Keratinocyte (primary cell): ENCODE measurements at regions not wholly inside any gene's neighbourhood (a gene's known extent, or its start where the extent isn't known, plus 50 kb on each side); places are given as distances from the start of the nearest gene placed in this dataset.

Experiments
- DNase-seq: peaks from one replicate; pipeline ENCODE4 v3.0.0-alpha.2; 2011; ENCODE audit warnings: low read depth, missing footprints, low spot score
- FAIRE-seq: peaks from 2 replicates; lab custom pipeline; 2011; peaks lifted over from hg19 to GRCh38; lab: Jason Lieb, UNC
- H2AFZ ChIP-seq: 2 replicates; pipeline ENCODE4 v1.6.0; 2012; ENCODE audit warnings: low read length, control low read depth, inconsistent platforms; ENCODE audit not compliant: control insufficient read depth
- H3K27ac ChIP-seq: 2 replicates; pipeline ENCODE4 v1.5.1; 2011; ENCODE audit warnings: low read length; ENCODE audit not compliant: control insufficient read depth, insufficient read depth
- H3K27me3 ChIP-seq: 3 replicates; pipeline ENCODE4 v1.6.0; 2011; ENCODE audit warnings: low read length; ENCODE audit not compliant: control insufficient read depth, insufficient read depth; ENCODE audit errors: extremely low read depth
- H3K36me3 ChIP-seq, 2 experiments: 2 replicates in 1 of 2; 3 replicates in 1 of 2; pipeline ENCODE4 v1.5.1; 2011; ENCODE audit warnings: low read length in 2 of 2, mild to moderate bottlenecking in 1 of 2; ENCODE audit not compliant: control insufficient read depth in 2 of 2, insufficient read depth in 2 of 2; ENCODE audit errors: extremely low read depth in 1 of 2
- H3K4me1 ChIP-seq: 3 replicates; pipeline ENCODE4 v1.5.1; 2011; ENCODE audit warnings: low read length; ENCODE audit not compliant: control insufficient read depth, insufficient read depth; ENCODE audit errors: extremely low read depth
- H3K4me2 ChIP-seq: 3 replicates; pipeline ENCODE4 v1.6.0; 2011; ENCODE audit warnings: low read depth, low read length; ENCODE audit not compliant: control insufficient read depth, insufficient read depth; ENCODE audit errors: extremely low read depth
- H3K4me3 ChIP-seq, 3 experiments: fragments of 200-600 bp in 1 of 3; sonication (generic) in 1 of 3; 2 replicates in 2 of 3; 3 replicates in 1 of 3; pipeline ENCODE4 v1.5.1; 2011 to 2016; ENCODE audit warnings: low read length in 3 of 3, mild to moderate bottlenecking in 3 of 3, control low read depth in 2 of 3, inconsistent platforms in 1 of 3, low read depth in 1 of 3, mixed read lengths in 1 of 3, mixed run types in 1 of 3, moderate library complexity in 1 of 3; ENCODE audit not compliant: control insufficient read depth in 2 of 3, insufficient read depth in 2 of 3; ENCODE audit errors: extremely low read depth in 1 of 3
- H3K79me2 ChIP-seq: 2 replicates; pipeline ENCODE4 v1.6.0; 2012; ENCODE audit warnings: low read length; ENCODE audit not compliant: control insufficient read depth, insufficient read depth
- H3K9ac ChIP-seq: 3 replicates; pipeline ENCODE4 v1.6.0; 2011; ENCODE audit warnings: low read length; ENCODE audit not compliant: control insufficient read depth, insufficient read depth; ENCODE audit errors: extremely low read depth
- H3K9me1 ChIP-seq: 3 replicates; pipeline ENCODE4 v1.6.0; 2011; ENCODE audit warnings: low read length; ENCODE audit not compliant: control insufficient read depth, insufficient read depth; ENCODE audit errors: extremely low read depth
- H3K9me3 ChIP-seq: 2 replicates; pipeline ENCODE4 v1.5.1; 2012; ENCODE audit warnings: low read depth, low read length; ENCODE audit not compliant: control insufficient read depth
- H4K20me1 ChIP-seq: 3 replicates; pipeline ENCODE4 v1.6.0; 2011; ENCODE audit warnings: low read length; ENCODE audit not compliant: control insufficient read depth, insufficient read depth; ENCODE audit errors: extremely low read depth
- EZH2 ChIP-seq: IDR thresholded peaks from one replicate; pipeline ENCODE4 v1.6.1; 2012; ENCODE audit warnings: inconsistent platforms, mild to moderate bottlenecking, low read length, moderate library complexity
- dilution Hi-C: fragments of 300-500 bp; cut with MboI; formaldehyde crosslinking; loops from one replicate; pipeline ENCODE4 v1.7.0; 2020; ENCODE audit warnings: low sequenced_read_pairs; ENCODE audit not compliant: extremely low pct_ligation_motif_present
- TF ChIP-seq, protein P1 (sequence below), 3 experiments: IDR thresholded peaks in 1 of 3; conservative IDR thresholded peaks in 1 of 3; optimal IDR thresholded peaks in 1 of 3; 2 replicates in 2 of 3; 3 replicates in 1 of 3; pipeline versions ENCODE3 to v1.5.1; 2011; ENCODE audit warnings: low read length in 3 of 3, mild to moderate bottlenecking in 3 of 3, moderate library complexity in 2 of 3, control low read depth in 1 of 3, inconsistent platforms in 1 of 3; ENCODE audit not compliant: insufficient read depth in 2 of 3; ENCODE audit errors: extremely low read depth in 1 of 3

DNA sequence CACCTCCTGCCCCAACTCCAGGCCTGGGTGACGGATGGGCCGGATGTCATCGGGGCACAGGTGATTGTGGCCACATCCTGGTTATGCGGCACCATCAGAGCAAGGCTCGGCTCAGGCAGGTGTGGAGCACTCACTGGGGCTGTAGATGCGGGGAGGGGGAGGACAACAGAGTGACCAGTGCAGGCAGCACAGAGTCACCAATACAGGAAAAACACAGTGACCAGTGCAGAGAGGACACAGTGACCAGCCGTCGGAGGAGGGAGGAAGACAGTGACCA is 209.1 kb downstream of the BRD1 start:
- H3K4me2 ChIP-seq = no peak overlapping the region
- no peak overlapping the region for H2AFZ ChIP-seq
- peaks cover 15% of the 10 kb centered on the region for H3K9me3 ChIP-seq
- DNase-seq (no peak), FAIRE-seq (no peak)
- H3K9ac ChIP-seq = no peak overlapping the region
- no peaks in the 10 kb centered on the region for H4K20me1 ChIP-seq
- TF ChIP-seq EZH2 = no peak
- TF ChIP-seq, protein P1, sequence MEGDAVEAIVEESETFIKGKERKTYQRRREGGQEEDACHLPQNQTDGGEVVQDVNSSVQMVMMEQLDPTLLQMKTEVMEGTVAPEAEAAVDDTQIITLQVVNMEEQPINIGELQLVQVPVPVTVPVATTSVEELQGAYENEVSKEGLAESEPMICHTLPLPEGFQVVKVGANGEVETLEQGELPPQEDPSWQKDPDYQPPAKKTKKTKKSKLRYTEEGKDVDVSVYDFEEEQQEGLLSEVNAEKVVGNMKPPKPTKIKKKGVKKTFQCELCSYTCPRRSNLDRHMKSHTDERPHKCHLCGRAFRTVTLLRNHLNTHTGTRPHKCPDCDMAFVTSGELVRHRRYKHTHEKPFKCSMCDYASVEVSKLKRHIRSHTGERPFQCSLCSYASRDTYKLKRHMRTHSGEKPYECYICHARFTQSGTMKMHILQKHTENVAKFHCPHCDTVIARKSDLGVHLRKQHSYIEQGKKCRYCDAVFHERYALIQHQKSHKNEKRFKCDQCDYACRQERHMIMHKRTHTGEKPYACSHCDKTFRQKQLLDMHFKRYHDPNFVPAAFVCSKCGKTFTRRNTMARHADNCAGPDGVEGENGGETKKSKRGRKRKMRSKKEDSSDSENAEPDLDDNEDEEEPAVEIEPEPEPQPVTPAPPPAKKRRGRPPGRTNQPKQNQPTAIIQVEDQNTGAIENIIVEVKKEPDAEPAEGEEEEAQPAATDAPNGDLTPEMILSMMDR (optimal IDR thresholded peaks at IDR 0.05 in 1 of 3, IDR thresholded peaks at IDR 0.05 in 1 of 3, conservative IDR thresholded peaks at IDR 0.05 in 1 of 3; ENCODE audit: extremely low read depth in 1 of 3, insufficient read depth in 2 of 3, low read length in 3 of 3) = no peak
- no peaks in the 10 kb centered on the region for H3K9me1 ChIP-seq
- no peak overlapping the region for H3K27ac ChIP-seq
- H3K4me3 ChIP-seq = no peak overlapping the region
- H3K36me3 ChIP-seq = no peaks in the 10 kb centered on the region
- H3K27me3 ChIP-seq = no peaks in the 10 kb centered on the region
- no peaks in the 10 kb centered on the region for H3K4me1 ChIP-seq
- no peaks in the 10 kb centered on the region for H3K79me2 ChIP-seq
- dilution Hi-C loops = no loop called here

DNA sequence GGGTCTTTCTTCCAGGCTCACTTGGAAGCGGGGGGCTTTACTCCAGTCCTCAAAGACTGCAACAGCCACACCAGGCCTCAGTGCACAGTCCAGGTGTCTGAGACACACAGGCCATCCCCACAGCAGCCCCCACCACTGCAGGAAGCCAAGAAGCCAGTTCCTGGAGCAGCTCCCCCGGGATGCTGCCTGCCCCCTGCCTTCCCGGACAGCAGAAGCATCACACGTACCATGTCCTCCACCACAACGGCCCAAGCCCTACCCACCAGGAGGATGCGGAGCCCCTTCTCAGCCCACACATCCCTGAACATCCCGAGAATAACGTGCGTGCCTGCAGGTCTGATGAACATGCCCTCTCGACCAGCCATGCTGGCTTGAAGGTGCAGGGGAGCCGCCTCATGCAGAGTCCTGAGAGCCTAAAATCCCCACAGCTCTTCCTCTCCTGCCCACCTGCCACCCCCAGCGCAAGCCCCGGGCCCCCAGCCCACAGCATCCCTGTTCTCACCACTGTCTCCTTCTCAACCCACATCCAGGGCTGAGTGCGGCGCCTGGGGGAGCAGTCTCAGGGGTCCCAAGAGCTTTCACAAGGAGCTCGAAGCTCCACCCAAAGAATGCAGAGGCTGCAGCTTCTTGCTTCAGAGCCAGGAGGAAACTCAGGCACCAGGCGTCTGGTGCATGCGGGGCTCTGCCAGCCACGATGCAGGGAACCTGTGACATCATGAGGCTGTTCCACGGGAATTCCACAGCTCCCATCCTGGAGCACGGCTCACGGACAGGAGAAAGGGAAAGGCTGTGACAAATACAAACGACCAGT is 209.6 kb downstream of the BRD1 start:
- Histone ChIP-seq H3K27me3 (no peaks in the 10 kb centered on the region), H3K9ac (no peak overlapping the region), H3K9me3 (peaks cover 16% of the 10 kb centered on the region), H4K20me1 (no peaks in the 10 kb centered on the region), H3K4me3 (no peak overlapping the region), H3K27ac (no peak overlapping the region), H3K4me1 (no peaks in the 10 kb centered on the region), H3K36me3 (no peaks in the 10 kb centered on the region), H3K9me1 (no peaks in the 10 kb centered on the region), H2AFZ (no peak overlapping the region), H3K79me2 (no peaks in the 10 kb centered on the region), H3K4me2 (no peak overlapping the region)
- DNase-seq = no peak
- no peak for FAIRE-seq
- dilution Hi-C loops = no loop called here
- TF ChIP-seq EZH2 = no peak
- TF ChIP-seq, protein P1 (optimal IDR thresholded peaks at IDR 0.05 in 1 of 3, IDR thresholded peaks at IDR 0.05 in 1 of 3, conservative IDR thresholded peaks at IDR 0.05 in 1 of 3; ENCODE audit: extremely low read depth in 1 of 3, insufficient read depth in 2 of 3, low read length in 3 of 3) = no peak
